ENCODE measurements at regions not wholly inside any gene's neighbourhood (a gene's known extent, or its start where the extent isn't known, plus 50 kb on each side); places are given as distances from the start of the nearest gene placed in this dataset.

DNA sequence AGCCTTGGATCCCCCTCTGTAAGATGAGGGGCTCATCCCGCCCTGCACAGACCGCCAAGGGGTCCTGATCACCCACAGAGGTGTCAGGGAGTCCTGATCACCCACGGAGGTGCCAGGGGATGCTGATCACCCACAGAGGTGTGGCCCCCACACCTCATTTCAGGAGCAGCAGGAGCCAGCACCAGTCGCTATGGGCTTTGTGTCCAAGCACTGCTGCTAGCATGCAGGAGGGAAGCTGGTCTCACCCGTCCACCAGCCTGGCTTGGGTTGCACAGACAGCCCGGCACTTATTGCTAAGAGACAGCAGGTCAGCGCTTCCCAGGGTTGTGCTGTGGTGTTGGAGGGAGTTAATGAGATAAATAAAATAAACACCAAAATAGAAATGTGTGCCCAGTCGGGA is 88.5 kb downstream of the ADRA2C start:
- no peak for TF ChIP-seq POLR2A (IDR thresholded peaks at IDR 0.05; ENCODE audit: low read depth, low read length)
- no peak for TF ChIP-seq POLR2AphosphoS5 (IDR thresholded peaks at IDR 0.05; ENCODE audit: low read depth, low read length)
- no peak for TF ChIP-seq TAF1 (IDR thresholded peaks at IDR 0.05; ENCODE audit: borderline replicate concordance, low read depth, low read length)

All from GM12892 (cell line).